ENCODE measurements at regions not wholly inside any gene's neighbourhood (a gene's known extent, or its start where the extent isn't known, plus 50 kb on each side); places are given as distances from the start of the nearest gene placed in this dataset.
"Not testable (repeated sequence)": the region's sequence is repeated elsewhere in the genome, so short reads cannot be mapped to it uniquely, and the experiment has no call there.

- H3K36me3 ChIP-seq: no peaks in the 10 kb centered on the region
- no peak for DNase-seq
- H3K27ac ChIP-seq (replicated peaks): no peak overlapping the region
- no peaks in the 10 kb centered on the region for H3K27me3 ChIP-seq (ENCODE audit: low read depth)
- no peak overlapping the region for H3K4me3 ChIP-seq
- TF ChIP-seq CTCF (IDR thresholded peaks at IDR 0.05; ENCODE audit: borderline replicate concordance): no peak
- intact Hi-C loops (cut with micrococcal nuclease): no loop called here
- H3K9me3 ChIP-seq (replicated peaks): peaks cover 19% of the 10 kb centered on the region
- no peaks in the 10 kb centered on the region for H3K4me1 ChIP-seq
These were observed 299.8 kb upstream of the POM121L12 start for GRCh38 chr7:52735656-52736055.

DNA sequence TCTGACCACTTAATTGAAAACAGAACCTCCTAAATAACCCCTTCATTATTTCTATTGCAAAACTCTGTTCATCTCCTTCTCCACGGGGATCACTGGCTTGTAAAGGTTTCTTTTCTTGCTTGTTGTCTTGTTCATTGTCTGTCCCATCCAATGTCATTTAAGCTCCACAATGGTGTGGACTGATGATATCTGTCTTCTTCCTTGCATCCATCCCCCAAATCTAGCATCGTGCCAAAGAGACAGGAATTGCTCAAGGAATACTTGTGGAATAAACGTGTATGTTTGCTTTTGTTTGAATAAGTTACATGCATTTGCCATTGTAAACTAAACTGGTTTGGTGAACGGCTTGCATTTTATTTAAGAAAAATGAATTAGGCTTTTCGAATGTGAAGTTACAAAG lies 306.8 kb upstream of the POM121L12 start:
- H3K4me1 ChIP-seq; intact Hi-C loops (cut with micrococcal nuclease); H3K9me3 ChIP-seq (replicated peaks); H3K27ac ChIP-seq (replicated peaks); H3K27me3 ChIP-seq (ENCODE audit: low read depth); DNase-seq; H3K4me3 ChIP-seq; H3K36me3 ChIP-seq: not testable (repeated sequence)

GRCh38 chr7:52727632-52728031 lies 307.8 kb upstream of the POM121L12 start:
- no peak for TF ChIP-seq CTCF (IDR thresholded peaks at IDR 0.05; ENCODE audit: borderline replicate concordance)
- H3K9me3 ChIP-seq (replicated peaks): no peaks in the 10 kb centered on the region
- no peaks in the 10 kb centered on the region for H3K4me1 ChIP-seq
- intact Hi-C loops (cut with micrococcal nuclease): no loop called here
- H3K36me3 ChIP-seq: no peaks in the 10 kb centered on the region
- DNase-seq: no peak
- H3K27ac ChIP-seq (replicated peaks): no peak overlapping the region
- H3K27me3 ChIP-seq (ENCODE audit: low read depth): no peaks in the 10 kb centered on the region
- no peak overlapping the region for H3K4me3 ChIP-seq

GRCh38 chr7:52726986-52727385 lies 308.4 kb upstream of the POM121L12 start:
- no peak for DNase-seq
- no peaks in the 10 kb centered on the region for H3K4me1 ChIP-seq
- H3K36me3 ChIP-seq: no peaks in the 10 kb centered on the region
- TF ChIP-seq CTCF (IDR thresholded peaks at IDR 0.05; ENCODE audit: borderline replicate concordance): no peak
- intact Hi-C loops (cut with micrococcal nuclease): no loop called here
- no peaks in the 10 kb centered on the region for H3K9me3 ChIP-seq (replicated peaks)
- H3K27ac ChIP-seq (replicated peaks): no peak overlapping the region
- H3K4me3 ChIP-seq: no peak overlapping the region
- no peaks in the 10 kb centered on the region for H3K27me3 ChIP-seq (ENCODE audit: low read depth)

DNA sequence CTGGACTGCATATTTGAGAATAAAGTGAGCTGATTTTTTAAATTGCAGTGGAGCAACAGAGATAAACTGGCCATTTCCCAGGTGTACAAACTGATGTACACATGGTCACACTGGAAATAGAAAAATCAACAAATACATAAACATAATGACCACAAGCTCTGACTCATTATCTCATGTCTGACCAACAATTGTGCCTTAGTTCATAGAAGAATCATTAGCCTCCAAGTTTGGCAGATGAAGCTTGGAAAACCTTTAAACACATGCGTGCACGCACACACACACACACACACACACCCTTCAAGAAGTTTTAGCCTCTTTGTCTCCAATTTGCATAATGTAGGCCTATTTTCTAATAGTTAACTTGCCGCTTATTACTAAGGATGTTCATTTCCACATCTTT lies 308.9 kb upstream of the POM121L12 start:
- TF ChIP-seq CTCF (IDR thresholded peaks at IDR 0.05; ENCODE audit: borderline replicate concordance): no peak
- DNase-seq: no peak
- no peak overlapping the region for H3K27ac ChIP-seq (replicated peaks)
- H3K4me3 ChIP-seq: no peak overlapping the region
- no peaks in the 10 kb centered on the region for H3K36me3 ChIP-seq
- no peaks in the 10 kb centered on the region for H3K4me1 ChIP-seq
- H3K9me3 ChIP-seq (replicated peaks): no peaks in the 10 kb centered on the region
- no peaks in the 10 kb centered on the region for H3K27me3 ChIP-seq (ENCODE audit: low read depth)
- intact Hi-C loops (cut with micrococcal nuclease): no loop called here

DNA sequence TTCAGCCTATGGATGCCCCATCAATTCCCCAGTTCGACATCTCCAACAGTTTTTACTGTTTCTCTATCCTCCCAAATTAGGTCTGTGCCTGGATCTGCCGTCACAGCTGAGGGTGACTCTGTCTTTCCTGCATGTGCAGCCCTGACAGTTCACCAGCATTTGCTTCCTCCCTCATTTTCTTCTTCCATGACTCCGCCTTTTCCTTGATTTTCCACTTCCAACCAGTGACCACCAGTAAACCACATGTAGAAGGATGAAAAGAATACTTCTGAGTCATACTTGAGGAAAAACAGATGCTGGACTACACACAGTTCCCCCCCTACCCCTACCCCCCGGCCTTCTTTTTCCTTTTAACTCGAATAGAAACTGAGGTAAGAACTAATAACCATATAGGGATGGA lies 311.8 kb upstream of the POM121L12 start:
- no peaks in the 10 kb centered on the region for H3K4me1 ChIP-seq
- no peak overlapping the region for H3K27ac ChIP-seq (replicated peaks)
- no peaks in the 10 kb centered on the region for H3K27me3 ChIP-seq (ENCODE audit: low read depth)
- TF ChIP-seq CTCF (IDR thresholded peaks at IDR 0.05; ENCODE audit: borderline replicate concordance): no peak
- H3K4me3 ChIP-seq: no peak overlapping the region
- no peaks in the 10 kb centered on the region for H3K36me3 ChIP-seq
- intact Hi-C loops (cut with micrococcal nuclease): no loop called here
- DNase-seq: no peak
- H3K9me3 ChIP-seq (replicated peaks): no peaks in the 10 kb centered on the region
